Superior temporal gyrus (tissue), 1 donor: ENCODE measurements at regions not wholly inside any gene's neighbourhood (a gene's known extent, or its start where the extent isn't known, plus 50 kb on each side); places are given as distances from the start of the nearest gene placed in this dataset.
"Not testable (repeated sequence)": the region's sequence is repeated elsewhere in the genome, so short reads cannot be mapped to it uniquely, and the experiment has no call there.

Experiments used
- DNase-seq: peaks from one replicate; pipeline ENCODE4 v3.0.0-alpha.2; 2016; ENCODE audit errors: extremely low spot score

DNA sequence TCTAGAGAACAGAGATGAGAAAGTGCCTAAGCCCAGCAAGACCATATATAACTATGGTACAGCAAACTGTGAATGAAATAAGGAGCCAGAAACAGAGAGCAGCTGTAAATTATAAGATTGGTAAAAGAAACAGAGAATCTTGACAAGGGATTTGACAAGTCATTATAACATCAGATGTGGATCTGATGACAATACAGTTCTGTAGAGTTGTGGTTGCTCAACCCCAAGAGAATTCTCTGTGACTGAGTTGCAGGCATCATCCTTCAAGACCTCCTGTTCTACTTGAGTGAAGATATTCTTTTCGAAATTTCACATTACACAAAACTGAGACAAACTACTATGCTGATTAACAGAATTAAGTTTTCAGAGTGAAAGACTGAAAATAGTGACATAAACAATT, 343.1 kb upstream of the SLC39A10 start:
- DNase-seq, result no peak

DNA sequence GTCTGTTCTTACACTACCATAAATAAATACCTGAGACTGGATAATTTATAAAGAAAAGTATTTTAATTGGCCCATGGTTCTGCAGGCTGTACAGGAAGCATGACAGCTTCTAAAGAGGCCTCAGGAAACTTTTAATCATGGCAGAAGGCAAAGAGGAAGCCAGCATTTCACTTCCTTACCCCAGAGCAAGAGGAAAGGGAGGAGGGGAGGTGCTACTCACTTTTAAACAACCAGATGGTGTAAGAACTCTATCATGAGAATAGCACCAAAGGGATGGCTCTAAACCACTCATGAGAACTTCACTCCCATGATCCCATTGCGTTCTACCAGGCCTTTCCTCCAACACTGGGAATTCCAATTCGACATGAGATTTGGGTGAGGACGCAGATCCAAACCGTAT, 344.4 kb upstream of the SLC39A10 start:
- no peak for DNase-seq

DNA sequence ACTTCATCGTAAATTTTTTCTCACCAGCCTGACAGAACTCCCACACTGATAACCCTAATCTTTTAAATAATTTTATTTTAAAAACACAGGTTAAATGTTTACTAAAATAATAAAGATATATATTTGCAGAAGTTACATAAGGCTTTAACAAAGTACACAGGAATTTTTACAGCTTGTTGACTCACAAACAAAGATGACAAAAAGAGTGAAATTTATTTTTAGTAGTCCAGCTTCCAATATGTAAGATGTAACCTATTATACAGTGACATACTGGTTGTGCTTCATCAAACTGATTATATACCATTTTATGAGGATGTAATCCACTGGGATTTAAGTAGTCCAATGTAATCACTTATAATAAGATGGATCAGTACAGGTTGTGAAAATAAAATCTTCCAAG, 348.9 kb upstream of the SLC39A10 start:
- no peak for DNase-seq

DNA sequence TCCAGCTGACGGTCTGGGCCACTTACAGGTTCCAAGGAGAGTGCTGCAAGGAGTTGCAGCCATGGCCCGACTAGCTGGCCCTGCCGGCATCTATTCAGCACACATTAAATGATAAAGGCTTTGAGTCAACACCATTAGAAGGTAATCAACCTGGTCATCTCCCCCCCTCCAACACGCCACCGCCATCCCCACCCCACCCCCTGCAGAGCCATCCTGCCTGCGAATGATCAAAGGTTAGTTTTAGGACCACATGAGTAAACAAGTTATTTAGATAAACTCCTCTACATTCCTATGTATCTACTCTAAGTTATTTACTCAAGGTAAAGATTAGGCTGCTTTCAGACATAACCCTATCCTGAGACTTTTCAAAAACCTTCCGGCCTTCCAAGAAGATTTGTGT, 349.3 kb upstream of the SLC39A10 start:
- no peak for DNase-seq

DNA sequence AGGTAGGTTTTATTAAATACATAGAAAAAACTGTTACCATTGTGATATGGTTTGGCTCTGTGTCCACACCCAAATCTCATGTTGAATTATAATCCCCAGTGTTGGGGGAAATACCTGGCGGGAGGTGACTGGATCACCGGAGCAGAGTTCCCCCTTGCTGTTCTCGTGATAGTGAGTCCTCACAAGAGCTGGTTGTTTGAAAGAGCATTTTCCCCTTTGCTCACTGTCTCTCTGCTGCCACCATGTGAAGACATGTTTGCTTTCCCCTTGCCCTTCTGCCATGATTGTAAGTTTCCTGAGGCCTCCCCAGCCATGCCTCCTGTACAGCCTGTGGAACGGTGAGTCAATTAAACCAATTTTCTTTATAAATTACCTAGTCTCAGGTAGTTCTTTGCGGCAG, 352.7 kb upstream of the SLC39A10 start:
- DNase-seq, result no peak

DNA sequence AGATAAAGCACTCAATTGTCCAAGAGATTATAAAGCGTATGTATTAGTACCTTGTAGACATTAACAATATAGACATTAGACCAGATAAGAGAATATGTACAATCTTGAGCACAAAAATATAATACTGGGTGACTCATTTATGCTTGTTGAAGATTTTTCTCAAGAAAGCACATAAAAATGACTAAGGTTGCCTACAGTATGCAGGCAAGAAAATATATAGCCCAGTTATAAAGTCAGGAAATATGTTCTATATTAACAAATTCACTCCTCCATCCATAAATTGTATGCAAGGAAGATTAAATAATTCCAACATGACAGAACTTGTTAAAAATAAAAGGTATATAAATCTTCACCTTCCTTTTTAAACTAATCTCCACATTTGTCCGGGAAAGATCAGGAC, 356.4 kb upstream of the SLC39A10 start:
- DNase-seq, result no peak

DNA sequence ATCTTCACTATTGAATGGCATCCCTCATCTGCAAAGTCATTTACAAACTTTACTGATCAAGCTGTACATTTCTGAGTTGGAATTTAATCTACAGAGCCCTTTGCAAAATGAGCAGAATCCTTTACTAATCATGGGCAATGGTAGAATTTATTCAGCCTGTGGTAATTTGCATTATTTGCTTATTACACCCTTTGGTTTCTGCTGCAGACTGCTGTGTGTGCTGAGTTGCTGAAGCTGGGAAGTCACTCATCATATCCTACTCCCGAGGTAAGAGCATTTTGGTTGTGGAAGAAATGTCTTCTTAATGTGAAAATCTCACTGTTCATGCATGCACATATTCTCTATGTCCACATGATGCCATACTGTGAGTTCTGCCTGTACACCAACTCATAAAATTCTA, 357.4 kb upstream of the SLC39A10 start:
- no peak for DNase-seq

DNA sequence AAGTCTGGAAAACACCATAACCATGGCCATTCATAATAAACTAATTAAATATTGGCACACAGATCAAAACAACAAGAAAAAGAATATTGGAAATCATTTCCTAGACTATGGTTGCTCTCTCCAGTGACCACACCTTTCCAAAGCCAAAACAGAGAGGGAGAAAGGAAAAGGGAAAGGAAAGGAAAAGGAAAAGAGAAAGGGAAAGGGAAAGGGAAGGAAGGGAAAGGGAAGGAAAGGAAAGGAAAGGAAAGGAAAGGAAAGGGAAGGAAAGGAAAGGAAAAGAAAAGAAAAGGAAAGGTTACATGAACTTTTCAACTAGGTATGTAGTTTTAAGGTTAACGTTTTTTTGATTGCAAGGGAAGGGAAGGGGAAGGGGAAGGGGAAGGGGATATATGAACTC, 360.5 kb upstream of the SLC39A10 start:
- DNase-seq, result no peak

DNA sequence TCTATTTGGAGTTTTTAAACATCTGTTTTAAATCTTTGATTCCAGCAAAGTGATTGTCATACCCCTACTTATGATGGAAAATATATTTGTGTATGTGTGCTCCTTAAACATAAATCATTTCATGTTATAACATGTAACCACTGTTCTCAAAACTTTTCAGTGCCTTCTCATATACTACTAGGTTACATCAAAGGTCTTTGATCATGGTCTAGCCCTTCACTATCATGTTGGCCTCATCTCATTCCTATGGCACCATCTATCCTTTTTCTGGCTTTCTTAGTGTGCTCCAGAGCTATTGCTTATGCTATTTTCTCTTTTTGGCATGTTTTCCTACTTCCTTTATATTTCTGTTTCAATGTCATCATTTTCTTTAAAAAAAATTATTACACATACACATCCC, 367.9 kb upstream of the SLC39A10 start:
- DNase-seq, result no peak

DNA sequence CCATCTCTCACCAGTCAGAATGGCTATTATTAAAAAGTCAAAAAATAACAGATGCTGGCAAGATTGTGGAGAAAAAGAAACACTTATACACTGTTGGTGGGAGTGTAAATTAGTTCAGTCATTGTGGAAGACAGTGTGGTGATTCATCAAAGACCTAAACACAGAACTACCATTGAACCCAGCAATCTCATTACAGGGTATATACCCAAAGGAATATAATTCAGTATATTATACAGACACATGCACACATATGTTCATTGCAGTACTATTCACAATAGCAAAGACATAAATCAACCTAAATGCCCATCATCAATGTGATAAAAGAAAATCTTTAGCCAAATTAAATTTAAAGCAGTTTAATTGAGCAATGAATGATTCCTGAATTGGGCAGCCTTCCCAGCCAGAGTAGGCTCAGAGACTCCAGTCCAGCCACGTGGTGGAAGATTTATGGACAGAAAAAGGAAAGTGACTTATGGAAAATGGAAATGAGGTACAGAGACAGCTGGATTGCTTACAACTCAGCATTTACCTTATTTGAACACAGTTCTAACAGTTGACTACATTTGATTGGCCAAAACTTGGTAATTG, 377.1 kb upstream of the SLC39A10 start:
- DNase-seq, result no peak

DNA sequence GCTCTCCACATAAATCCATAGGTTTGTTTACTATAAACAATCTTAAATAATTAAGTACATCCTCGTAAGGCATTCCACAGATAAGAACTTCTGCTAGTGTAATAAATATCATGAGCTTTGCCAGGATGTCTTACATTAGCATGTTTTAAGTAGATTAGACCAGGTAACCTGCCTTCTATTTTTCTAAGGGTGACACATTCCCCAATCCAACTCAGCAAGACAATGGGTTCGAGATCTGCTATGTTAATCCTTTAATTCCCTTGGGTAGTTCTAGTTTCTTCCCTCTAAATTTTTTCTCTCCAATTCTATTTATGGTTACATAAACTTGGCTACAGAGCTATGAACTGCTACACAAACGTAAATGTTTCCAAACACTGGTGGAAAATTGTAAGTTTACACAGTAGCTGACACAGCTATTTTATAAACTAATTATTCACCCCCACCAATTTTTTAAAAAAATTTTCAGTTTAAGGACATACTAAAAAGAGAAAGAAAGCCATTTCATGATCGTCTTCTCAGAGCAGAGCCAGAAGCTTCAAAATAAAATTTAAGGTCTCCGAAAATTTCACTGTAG, 386.5 kb upstream of the SLC39A10 start:
- no peak for DNase-seq

DNA sequence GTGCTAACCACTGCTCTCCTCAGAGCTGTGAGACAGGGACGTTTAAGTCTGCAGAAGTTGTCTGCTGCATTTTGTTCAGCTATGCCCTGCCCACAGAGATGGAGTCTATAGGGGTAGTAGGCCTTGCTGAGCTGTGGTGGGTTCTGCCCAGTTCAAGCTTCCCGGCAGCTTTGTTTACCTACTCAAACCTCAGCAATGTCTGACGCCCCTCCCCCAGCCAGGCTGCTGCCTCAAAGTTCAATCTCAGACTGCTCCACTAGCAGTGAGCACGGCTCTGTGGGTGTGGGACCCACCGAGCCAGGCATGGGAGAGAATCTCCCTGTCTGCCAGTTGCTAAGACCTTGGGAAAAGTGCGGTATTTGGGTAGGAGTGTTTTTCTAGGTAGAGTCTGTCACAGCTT, 387.8 kb upstream of the SLC39A10 start:
- no peak for DNase-seq

DNA sequence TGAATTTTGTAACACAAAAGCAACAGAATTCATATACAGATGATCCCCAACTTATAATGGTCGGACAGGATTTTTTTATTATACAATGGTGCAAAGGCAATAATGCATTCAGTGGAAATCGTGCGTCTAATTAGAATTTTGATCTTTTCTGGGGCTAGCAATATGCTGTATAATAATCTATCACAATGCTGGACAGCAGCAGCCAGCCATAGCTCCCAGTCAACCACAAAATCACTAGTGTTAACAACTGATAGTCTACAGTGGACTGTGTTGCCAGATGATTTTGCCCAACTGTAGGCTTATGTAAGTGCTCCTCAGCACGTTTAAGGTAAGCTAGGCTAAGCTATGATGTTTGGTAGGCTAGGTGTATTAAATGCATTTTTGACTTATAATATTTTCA, 399.0 kb upstream of the SLC39A10 start:
- no peak for DNase-seq

DNA sequence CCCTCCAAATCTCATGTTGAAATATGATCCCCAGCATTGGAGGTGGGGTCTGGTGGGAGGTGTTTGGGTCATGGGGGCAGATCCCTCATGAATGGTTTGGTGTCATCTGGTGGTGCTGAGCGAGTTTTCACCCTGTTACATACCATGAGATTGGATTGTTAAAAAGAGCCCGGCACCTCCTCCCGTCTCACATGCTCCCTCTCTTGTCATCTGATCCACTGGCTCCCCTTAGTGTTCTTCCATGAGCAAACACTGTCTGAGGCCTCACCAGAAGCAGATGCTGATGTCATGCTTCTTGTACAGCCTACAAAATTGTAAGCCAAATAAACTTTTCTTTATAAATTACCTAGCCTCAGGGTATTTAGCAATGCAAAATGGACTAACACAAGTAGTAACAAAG, 405.0 kb upstream of the SLC39A10 start:
- DNase-seq, result no peak

DNA sequence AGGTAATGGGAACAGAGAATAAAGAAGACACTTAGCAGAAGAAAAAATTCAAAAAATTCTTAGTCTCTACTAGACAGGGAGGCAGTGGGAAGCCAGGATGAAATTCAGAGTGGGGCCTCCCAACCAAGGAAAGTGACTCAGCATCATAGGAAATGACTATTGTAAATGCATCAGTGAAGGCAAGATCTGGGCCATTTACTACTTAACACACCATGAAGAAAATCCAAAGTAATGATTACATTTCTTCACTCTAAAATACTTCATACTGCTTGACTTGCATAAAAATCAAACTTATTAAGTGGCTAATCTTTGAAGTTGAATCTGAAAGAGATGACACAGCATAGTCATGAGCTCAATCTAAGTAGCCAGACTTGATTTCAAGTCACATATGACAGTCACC, 405.8 kb upstream of the SLC39A10 start:
- no peak for DNase-seq

DNA sequence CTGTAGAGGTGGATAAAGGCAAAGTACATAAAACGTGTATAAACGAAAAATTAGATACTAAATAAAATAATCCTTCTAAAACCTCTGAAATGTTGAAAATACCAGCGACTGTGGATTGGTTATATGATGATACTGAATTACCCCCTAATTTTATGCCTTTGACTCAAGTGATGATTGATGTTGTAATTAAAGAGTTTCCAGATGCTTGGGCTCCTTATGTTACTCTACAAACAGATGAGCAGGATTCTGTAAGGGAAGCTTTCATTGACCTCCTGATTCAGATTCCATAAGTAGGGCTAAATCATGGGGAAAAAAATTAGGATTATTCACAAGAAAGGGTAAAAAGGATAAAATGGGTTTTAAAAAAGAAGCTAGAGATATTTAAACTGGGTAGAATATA, 418.2 kb upstream of the SLC39A10 start:
- DNase-seq, result no peak

DNA sequence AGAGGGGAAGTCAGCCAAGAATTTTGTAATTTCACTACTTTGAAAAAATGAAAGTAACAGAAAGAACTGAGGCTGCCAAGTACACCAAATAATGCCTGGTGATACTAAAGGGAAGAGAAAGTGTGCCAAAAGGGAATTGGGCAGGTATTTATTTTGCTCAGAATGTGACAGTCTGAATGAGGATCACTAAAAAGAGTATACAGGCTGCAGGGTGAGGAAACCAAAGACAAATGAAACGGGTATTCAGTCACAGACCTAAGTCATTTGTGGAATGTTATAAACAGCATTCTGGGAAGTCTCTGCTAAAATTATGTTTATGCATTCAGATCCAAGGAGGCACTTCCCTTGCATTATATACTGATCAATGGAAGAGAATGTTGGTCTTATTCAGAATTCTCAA, 418.6 kb upstream of the SLC39A10 start:
- no peak for DNase-seq

DNA sequence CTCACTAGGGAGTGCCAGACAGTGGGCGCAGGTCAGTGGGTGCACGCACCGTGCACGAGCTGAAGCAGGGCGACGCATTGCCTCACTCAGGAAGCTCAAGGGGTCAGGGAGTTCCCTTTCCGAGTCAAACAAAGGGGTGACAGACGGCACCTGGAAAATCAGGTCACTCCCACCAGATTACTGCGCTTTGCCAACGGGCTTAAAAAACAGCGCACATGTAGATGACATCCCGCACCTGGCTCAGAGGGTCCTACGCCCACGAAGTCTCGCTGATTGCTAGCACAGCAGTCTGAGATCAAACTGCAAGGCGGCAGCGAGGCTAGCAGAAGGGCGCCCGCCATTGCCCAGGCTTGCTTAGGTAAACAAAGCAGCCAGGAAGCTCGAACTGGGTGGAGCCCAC, 428.5 kb upstream of the SLC39A10 start:
- DNase-seq, result not testable (repeated sequence)

DNA sequence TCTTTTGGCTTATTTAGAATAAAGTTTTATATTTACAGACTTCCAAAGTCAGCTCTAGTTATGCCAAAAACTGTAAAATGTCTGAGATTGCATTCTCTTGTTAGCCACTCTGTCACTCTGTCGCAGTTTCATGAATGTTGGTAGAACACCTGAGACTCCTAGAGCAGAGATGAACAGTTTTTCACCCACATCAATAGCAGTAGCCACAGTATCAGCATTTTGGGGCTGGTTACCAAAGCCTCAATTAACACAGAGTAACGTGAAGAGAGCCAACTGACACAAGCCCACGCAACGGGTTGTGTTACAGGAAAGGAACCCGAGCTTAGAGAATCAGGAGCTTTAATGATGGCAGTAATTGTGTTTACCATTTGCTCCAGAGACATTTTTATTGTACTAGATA, 443.0 kb upstream of the SLC39A10 start:
- no peak for DNase-seq

DNA sequence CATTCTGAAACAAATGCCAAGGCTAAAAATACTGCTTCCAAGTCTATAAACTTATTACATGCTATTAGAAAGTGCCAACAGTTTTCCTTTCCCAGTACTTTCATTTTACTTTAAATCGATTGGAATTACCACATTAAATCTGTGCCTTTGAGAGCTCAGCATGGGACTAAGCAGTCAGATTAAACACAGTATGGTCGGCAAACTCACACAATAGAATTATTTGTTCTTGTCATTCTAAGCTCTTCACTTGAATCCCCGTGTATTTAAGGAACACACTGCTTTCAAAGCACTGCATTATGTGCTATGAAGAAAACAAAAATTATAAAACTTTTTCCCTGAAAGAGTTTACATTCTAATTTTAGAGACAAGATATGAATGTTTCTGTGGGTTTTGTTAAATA, 444.4 kb upstream of the SLC39A10 start:
- DNase-seq, result no peak

DNA sequence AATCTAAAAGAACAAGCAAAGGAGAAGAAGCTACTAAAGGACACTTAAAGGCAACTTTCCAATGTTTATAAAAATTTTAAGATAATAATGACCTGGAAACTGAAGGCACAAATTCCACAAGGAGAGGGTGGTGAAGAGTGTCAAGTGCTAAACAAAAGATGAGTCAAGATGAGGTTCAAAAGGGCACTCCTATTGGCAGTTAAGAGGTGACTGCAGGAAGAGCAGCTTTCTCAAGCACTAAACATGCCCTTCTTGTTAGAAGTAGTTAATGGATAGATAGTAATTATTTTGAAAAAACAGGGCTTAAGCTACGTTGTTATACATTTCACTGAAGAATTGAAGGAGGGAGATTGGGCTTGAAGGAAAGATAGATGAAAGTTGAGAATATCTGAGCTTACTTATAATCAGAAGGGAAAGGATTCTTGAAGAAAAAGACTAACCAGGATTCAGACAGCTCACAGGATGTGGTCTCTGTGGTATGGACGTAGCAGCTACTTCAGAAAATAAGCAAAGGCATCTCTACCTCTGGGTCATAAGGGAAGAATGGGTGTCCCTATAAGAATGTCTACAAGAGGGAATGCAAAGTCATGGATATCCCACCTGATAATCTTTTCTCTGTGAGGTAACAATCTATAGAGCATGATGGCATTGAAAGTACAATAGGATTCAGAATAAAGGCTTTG, 454.7 kb upstream of the SLC39A10 start:
- DNase-seq, result no peak

DNA sequence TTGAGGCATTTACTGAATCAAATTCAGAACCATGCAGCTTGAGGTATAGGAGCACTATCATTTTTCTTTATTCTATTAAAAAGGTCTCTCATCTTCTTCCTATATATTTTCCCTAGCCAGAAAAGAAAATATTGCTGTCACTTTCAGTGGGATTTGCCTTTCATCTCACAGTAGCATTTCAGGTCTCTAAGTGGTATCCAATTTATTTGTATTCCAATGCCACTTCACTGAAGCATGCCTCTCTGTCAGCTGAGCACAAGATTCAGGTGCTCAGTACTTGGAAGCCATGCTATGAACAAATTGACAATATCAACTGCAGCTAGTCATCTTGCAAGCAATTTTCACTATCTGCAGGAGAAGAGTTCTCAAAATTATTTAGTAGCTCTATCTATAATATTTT, 457.2 kb upstream of the SLC39A10 start:
- no peak for DNase-seq

DNA sequence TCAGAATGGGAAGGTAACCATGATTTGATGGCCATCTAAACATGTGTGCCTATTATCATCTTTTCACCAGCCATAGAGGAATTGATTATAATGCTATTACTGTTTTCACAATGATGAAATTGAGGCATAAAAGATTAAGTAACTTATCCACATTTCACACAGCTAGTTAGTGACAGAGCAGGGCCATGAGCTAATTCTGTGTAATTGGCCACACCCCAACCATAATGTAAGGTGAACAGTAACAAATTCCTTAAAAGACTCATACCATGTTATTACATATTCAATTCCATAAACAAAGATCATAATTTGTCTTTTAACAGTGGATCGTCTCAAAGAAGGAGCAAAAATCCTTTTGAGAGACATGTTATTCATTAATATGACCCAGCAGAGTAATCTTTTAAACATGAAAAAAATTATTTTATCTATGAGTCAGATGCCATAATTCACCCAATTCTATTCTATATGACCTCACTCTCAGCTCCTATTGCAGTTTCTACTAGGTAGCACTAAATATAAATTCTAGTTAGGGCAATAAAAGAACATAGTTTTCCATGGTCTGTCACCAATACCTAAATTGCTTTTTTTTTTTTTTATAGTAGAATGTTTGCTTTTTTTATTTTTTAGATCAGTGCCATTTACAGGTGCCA, 475.8 kb upstream of the SLC39A10 start:
- no peak for DNase-seq
